IMR-90 (cell line): ENCODE measurements at regions not wholly inside any gene's neighbourhood (a gene's known extent, or its start where the extent isn't known, plus 50 kb on each side); places are given as distances from the start of the nearest gene placed in this dataset.

Source experiments
- ATAC-seq: fragments of 200-7000 bp; cut with Tn5 transposase; 2 replicates; pipeline ENCODE4 v1.9.1; 2020; ENCODE audit warnings: low read depth, mild to moderate bottlenecking, moderate library complexity
- BruUV-seq: library from RNA; stranded (reverse); fragments of 400-500 nt; replicated peaks from 2 replicates; lab custom pipeline; 2021; lab: Mats Ljungman, UMichigan
- CTCF ChIA-PET: fragments of 300-600 bp; formaldehyde crosslinking; extraction: SDS; loops from one replicate; lab custom pipeline; 2021; ENCODE audit warnings: antibody characterized with exemption; lab: Yijun Ruan, JAX
- POLR2A ChIA-PET: fragments of 300-600 bp; sonication (Branson Sonifier 250); formaldehyde crosslinking; loops from one replicate; lab custom pipeline; 2022; ENCODE audit warnings: antibody characterized with exemption; ENCODE audit not compliant: unreplicated experiment; lab: Charles Lee
- DNase-seq: peaks from one replicate; pipeline ENCODE4 v3.0.0; 2013
- H2AFZ ChIP-seq: replicated peaks from 2 replicates; pipeline ENCODE3; 2013; ENCODE audit warnings: low read length, mild to moderate bottlenecking; ENCODE audit not compliant: poor library complexity
- H2AK5ac ChIP-seq: 2 replicates; pipeline ENCODE4 v1.6.1; 2013; ENCODE audit warnings: low read depth, low read length, inconsistent platforms
- H2AK9ac ChIP-seq: replicated peaks from 2 replicates; pipeline ENCODE3; 2013; ENCODE audit warnings: mild to moderate bottlenecking, low read depth, low read length, moderate library complexity; ENCODE audit not compliant: poor library complexity
- H2BK120ac ChIP-seq: 2 replicates; pipeline ENCODE4 v1.6.1; 2013; ENCODE audit warnings: low read depth, low read length, inconsistent platforms
- H2BK15ac ChIP-seq: 3 replicates; pipeline ENCODE4 v1.6.1; 2013; ENCODE audit warnings: low read depth, low read length, inconsistent platforms
- H2BK20ac ChIP-seq: 2 replicates; pipeline ENCODE4 v1.6.1; 2013; ENCODE audit warnings: low read depth, mild to moderate bottlenecking, inconsistent platforms, low read length, moderate library complexity
- H2BK5ac ChIP-seq: 2 replicates; pipeline ENCODE4 v1.6.1; 2013; ENCODE audit warnings: mild to moderate bottlenecking, low read depth, low read length, inconsistent platforms; ENCODE audit not compliant: poor library complexity, severe bottlenecking
- H3K14ac ChIP-seq: replicated peaks from 2 replicates; pipeline ENCODE4 v1.6.1; 2013; ENCODE audit warnings: low read depth, low read length, inconsistent platforms
- H3K18ac ChIP-seq: 2 replicates; pipeline ENCODE4 v1.6.1; 2013; ENCODE audit warnings: low read depth, low read length, control low read depth
- H3K23ac ChIP-seq: 2 replicates; pipeline ENCODE4 v1.6.1; 2013; ENCODE audit warnings: low read depth, low read length, inconsistent platforms
- H3K27ac ChIP-seq: 2 replicates; pipeline ENCODE4 v1.5.1; 2013; ENCODE audit warnings: mild to moderate bottlenecking, control low read depth, low read length; ENCODE audit not compliant: insufficient read depth
- H3K27me3 ChIP-seq: 2 replicates; pipeline ENCODE4 v1.6.1; 2013; ENCODE audit warnings: low read length; ENCODE audit not compliant: control insufficient read depth, insufficient read depth
- H3K36me3 ChIP-seq: 2 replicates; pipeline ENCODE4 v1.6.1; 2013; ENCODE audit warnings: low read length, mixed read lengths; ENCODE audit not compliant: control insufficient read depth, insufficient read depth
- H3K4ac ChIP-seq: 2 replicates; pipeline ENCODE4 v1.6.1; 2013; ENCODE audit warnings: low read depth, low read length, inconsistent platforms
- H3K4me1 ChIP-seq: 2 replicates; pipeline ENCODE4 v1.6.1; 2013; ENCODE audit warnings: low read length, mixed read lengths; ENCODE audit not compliant: control insufficient read depth, insufficient read depth
- H3K4me2 ChIP-seq: 2 replicates; pipeline ENCODE4 v1.6.1; 2013; ENCODE audit warnings: low read depth, mild to moderate bottlenecking, control low read depth, low read length, moderate library complexity
- H3K4me3 ChIP-seq: 2 replicates; pipeline ENCODE4 v1.5.1; 2013; ENCODE audit warnings: low read depth, mild to moderate bottlenecking, control low read depth, low read length, moderate library complexity; ENCODE audit not compliant: insufficient read depth
- H3K56ac ChIP-seq: 2 replicates; pipeline ENCODE4 v1.6.1; 2013; ENCODE audit warnings: low read length, inconsistent platforms; ENCODE audit not compliant: insufficient read depth; ENCODE audit errors: extremely low read depth
- H3K79me1 ChIP-seq, 2 experiments: 2 replicates each; pipeline ENCODE4 v1.6.1; 2013; ENCODE audit warnings: low read length in 2 of 2, inconsistent platforms in 1 of 2, low read depth in 1 of 2
- H3K9ac ChIP-seq: 2 replicates; pipeline ENCODE4 v1.6.1; 2013; ENCODE audit warnings: low read depth, low read length, control low read depth
- H3K9me1 ChIP-seq: 2 replicates; pipeline ENCODE4 v1.6.1; 2013; ENCODE audit warnings: low read length, inconsistent platforms; ENCODE audit not compliant: insufficient read depth
- H3K9me3 ChIP-seq: 2 replicates; pipeline ENCODE4 v1.6.1; 2013; ENCODE audit warnings: low read length; ENCODE audit not compliant: control insufficient read depth, insufficient read depth
- H4K20me1 ChIP-seq: 2 replicates; pipeline ENCODE4 v1.6.1; 2013; ENCODE audit warnings: low read length, inconsistent platforms; ENCODE audit not compliant: insufficient read depth
- H4K5ac ChIP-seq: 2 replicates; pipeline ENCODE4 v1.6.1; 2013; ENCODE audit warnings: mild to moderate bottlenecking, low read depth, low read length, control low read depth
- H4K8ac ChIP-seq, 2 experiments: 2 replicates each; pipeline ENCODE4 v1.6.1; 2013; ENCODE audit warnings: low read depth in 2 of 2, low read length in 2 of 2, control low read depth in 1 of 2, inconsistent platforms in 1 of 2
- H4K91ac ChIP-seq: 2 replicates; pipeline ENCODE4 v1.6.1; 2013; ENCODE audit warnings: low read depth, low read length, inconsistent platforms; ENCODE audit not compliant: insufficient read depth
- CEBPB ChIP-seq: IDR thresholded peaks from 2 replicates; pipeline ENCODE4 v1.6.1; 2012; ENCODE audit warnings: low read depth, low read length, improper control_type of control experiment
- MXI1 ChIP-seq: IDR thresholded peaks from 2 replicates; pipeline ENCODE4 v1.6.1; 2012; ENCODE audit warnings: low read depth, mild to moderate bottlenecking, low read length, moderate library complexity, borderline replicate concordance
- RFX5 ChIP-seq: IDR thresholded peaks from 2 replicates; pipeline ENCODE4 v1.8.0; 2012; ENCODE audit warnings: low read depth, mild to moderate bottlenecking, low read length, moderate library complexity
- WGBS, 2 experiments: methylation state at CpG; one replicate each; pipeline versions ENCODE4 v1.1.5 to v1.1.7; 2013; ENCODE audit warnings: missing lambda C conversion rate in 2 of 2; ENCODE audit not compliant: insufficient read length in 1 of 2; ENCODE audit errors: extremely low coverage in 2 of 2; 5-methylcytosine and 5-hydroxymethylcytosine counted together
- dilution Hi-C: fragments of 300-500 bp; cut with HindIII; formaldehyde crosslinking; loops from one replicate; pipeline ENCODE4 v1.14.3; 2018; ENCODE audit warnings: low sequenced_read_pairs; ENCODE audit not compliant: unreplicated experiment
- in situ Hi-C: fragments of 300-500 bp; cut with MboI; formaldehyde crosslinking; loops from 3 replicates; pipeline ENCODE4 v1.14.3; 2019; ENCODE audit warnings: low sequenced_read_pairs, inconsistent platforms, mixed read lengths
- intact Hi-C: fragments of 100-400 bp; cut with micrococcal nuclease; formaldehyde crosslinking; loops from 2 replicates; pipeline ENCODE4 v1.10.0; 2022

DNA sequence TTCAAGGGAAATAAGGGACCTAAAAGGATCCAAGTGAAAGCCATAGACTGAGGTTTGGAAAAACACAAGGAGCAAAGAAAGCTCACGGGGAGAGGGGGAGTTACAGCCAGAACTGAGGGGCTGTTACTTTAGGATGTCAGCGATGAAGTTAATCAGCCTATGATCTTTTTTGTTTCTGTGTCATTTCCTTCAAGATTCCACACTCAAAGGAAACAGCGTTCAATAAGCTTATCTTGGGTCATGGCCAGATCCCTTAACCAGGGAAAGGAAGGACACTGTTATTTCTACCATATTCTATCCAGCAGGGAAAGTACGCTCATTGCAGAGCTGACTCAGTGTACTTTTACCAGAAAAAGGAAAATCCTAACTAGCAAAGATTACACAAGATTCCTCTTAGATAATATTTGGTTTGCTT is 132.8 kb downstream of the PFDN4 start:
- ATAC-seq (peak; percentile 67), DNase-seq (peak; percentile 84)
- H3K27ac ChIP-seq = peak overlapping the region; percentile 55; the same call in 1 of the 2 replicates
- no CpG with 5 or more reads among the region's 4 CpGs for WGBS, 2 experiments
- no peak overlapping the region for H3K9ac ChIP-seq
- ChIA-PET CTCF (no interaction called here), POLR2A (no interaction called here)
- no peak overlapping the region for H2AK5ac ChIP-seq
- H2AK9ac ChIP-seq = no peak overlapping the region
- H4K8ac ChIP-seq = peak overlapping the region in 1 of 2 experiments; percentile 53; a peak in 1 of 4 replicates
- no peak overlapping the region for H3K56ac ChIP-seq
- peak overlapping the region; percentile 32; the same call in 1 of the 2 replicates for H3K4ac ChIP-seq
- 0 out of 2 replicates have a peak overlapping the region, but pooled peaks have one; percentile 53 for H4K5ac ChIP-seq
- no peaks in the 10 kb centered on the region for H3K27me3 ChIP-seq
- H4K91ac ChIP-seq = no peak overlapping the region
- peak overlapping the region; percentile 90 for H3K4me2 ChIP-seq
- H3K36me3 ChIP-seq = no peaks in the 10 kb centered on the region
- H4K20me1 ChIP-seq = no peaks in the 10 kb centered on the region
- no peaks in the 10 kb centered on the region for H3K9me3 ChIP-seq
- 0 out of 3 replicates have a peak overlapping the region, but pooled peaks have one; percentile 15 for H2BK15ac ChIP-seq
- H3K23ac ChIP-seq = no peak overlapping the region
- no peaks in the 10 kb centered on the region for H3K79me1 ChIP-seq
- H2BK5ac ChIP-seq = peak overlapping the region; percentile 16
- dilution Hi-C loops (no loop called here), intact Hi-C loops (loop anchor here (10.0 kb wide), 2 partner anchors 116 to 206 kb away; no protein-coding TSS in a partner anchor), in situ Hi-C loops (no loop called here)
- TF ChIP-seq CEBPB (peak; percentile 72), MXI1 (no peak), RFX5 (no peak)
- peak overlapping the region; percentile 61; the same call in 1 of the 2 replicates for H3K18ac ChIP-seq
- H3K9me1 ChIP-seq = peaks cover 3% of the 10 kb centered on the region; the same call in 1 of the 2 replicates
- BruUV-seq = no TSS peak
- H2BK120ac ChIP-seq = no peak overlapping the region
- H3K4me1 ChIP-seq = peaks cover 6% of the 10 kb centered on the region
- peak overlapping the region; percentile 69; the same call in 1 of the 2 replicates for H2BK20ac ChIP-seq
- H3K14ac ChIP-seq = 0 out of 2 replicates have a peak overlapping the region, but pooled peaks have one; percentile 16
- H2AFZ ChIP-seq = no peak overlapping the region
- H3K4me3 ChIP-seq = no peak overlapping the region
